ENCODE measurements at regions not wholly inside any gene's neighbourhood (a gene's known extent, or its start where the extent isn't known, plus 50 kb on each side); places are given as distances from the start of the nearest gene placed in this dataset.

GRCh38 chr18:51621113-51621863, 423.8 kb upstream of the MEX3C start (continued):
- TF ChIP-seq HSF1 (IDR thresholded peaks at IDR 0.05; ENCODE audit: low read depth, low read length) (no peak), STAT3 (IDR thresholded peaks at IDR 0.05; ENCODE audit: low read depth, low read length) (no peak), IKZF2 (IDR thresholded peaks at IDR 0.05) (no peak), BCLAF1 (IDR thresholded peaks at IDR 0.05) (no peak), NR2F1 (conservative IDR thresholded peaks at IDR 0.05) (no peak), BACH1 (IDR thresholded peaks at IDR 0.05; ENCODE audit: borderline replicate concordance) (no peak), NFYA (IDR thresholded peaks at IDR 0.05; ENCODE audit: borderline replicate concordance, low read depth, low read length) (no peak)

- intact Hi-C loops (cut with micrococcal nuclease; ENCODE audit: unreplicated experiment): loop anchor here (2.0 to 10.0 kb wide), 5 partner anchors 47 to 1533 kb away; no protein-coding TSS in a partner anchor
- no peak for TF ChIP-seq NFXL1 (IDR thresholded peaks at IDR 0.05; ENCODE audit: borderline replicate concordance)
- TF ChIP-seq PAX5 (IDR thresholded peaks at IDR 0.05; ENCODE audit: borderline replicate concordance, low read depth, low read length): no peak
- no peak for TF ChIP-seq CBX3 (IDR thresholded peaks at IDR 0.05; ENCODE audit: borderline replicate concordance, low read depth)
- TF ChIP-seq RELB (IDR thresholded peaks at IDR 0.05; ENCODE audit: low read depth): no peak
- TF ChIP-seq PBX3 (IDR thresholded peaks at IDR 0.05; ENCODE audit: insufficient replicate concordance, low read depth, low read length): no peak
- no peak for TF ChIP-seq MTA3 (IDR thresholded peaks at IDR 0.05; ENCODE audit: borderline replicate concordance, low read length)
- no peak for TF ChIP-seq BRCA1 (IDR thresholded peaks at IDR 0.05; ENCODE audit: low read depth, low read length)
- no peak for TF ChIP-seq ZNF384 (IDR thresholded peaks at IDR 0.05; ENCODE audit: borderline replicate concordance, low read depth, low read length)
- TF ChIP-seq CREB1 (IDR thresholded peaks at IDR 0.05; ENCODE audit: low read depth): no peak
These were observed 424.3 kb upstream of the MEX3C start for GRCh38 chr18:51621864-51622160.

More at GRCh38 chr18:51621864-51622160, 424.3 kb upstream of the MEX3C start:
- ChIA-PET SMC1A (ENCODE audit: uncharacterized antibody, unreplicated experiment) (interaction anchor here (1.0 to 6.2 kb wide), 10 partner anchors 9 to 1282 kb away, joined by 3 to 38 read pairs (median 4); no protein-coding TSS in a partner anchor), CTCF (interaction anchor here (0.9 to 4.7 kb wide), 24 partner anchors 9 to 1378 kb away, joined by 3 to 53 read pairs (median 5); no protein-coding TSS in a partner anchor), POLR2A (no interaction called here), RAD21 (ENCODE audit: unreplicated experiment) (interaction anchor here (1.0 to 6.6 kb wide), 10 partner anchors 9 to 668 kb away, joined by 3 to 76 read pairs (median 5); no protein-coding TSS in a partner anchor)
- Histone ChIP-seq H4K20me1 (ENCODE audit: control insufficient read depth, insufficient read depth) (no peaks in the 10 kb centered on the region), H3K9me3 (replicated peaks; ENCODE audit: control insufficient read depth, insufficient read depth, low read length) (no peaks in the 10 kb centered on the region), H3K36me3 (ENCODE audit: control insufficient read depth in 2 of 2, insufficient read depth in 2 of 2, low read length in 1 of 2) (no peaks in the 10 kb centered on the region), H3K9ac (ENCODE audit: control insufficient read depth, insufficient read depth, low read length) (no peak overlapping the region), H3K27me3 (replicated peaks in 1 of 2; ENCODE audit: control insufficient read depth in 2 of 2, insufficient read depth in 2 of 2, low read length in 1 of 2) (no peaks in the 10 kb centered on the region), H3K4me1 (ENCODE audit: control insufficient read depth, insufficient read depth, low read length) (no peaks in the 10 kb centered on the region), H2AFZ (ENCODE audit: control insufficient read depth, low read depth, low read length) (no peak overlapping the region), H3K27ac (ENCODE audit: control insufficient read depth, insufficient read depth) (no peak overlapping the region), H3K79me2 (ENCODE audit: control insufficient read depth, insufficient read depth, low read length) (no peaks in the 10 kb centered on the region), H3K4me2 (ENCODE audit: control insufficient read depth, insufficient read depth) (no peak overlapping the region), H3K4me3 (no peak overlapping the region)
- DNase-seq (ENCODE audit: low read depth, low spot score): no peak
- no peak for FAIRE-seq
- no TSS peak for BruUV-seq (replicated peaks)
- ATAC-seq: no peak
- 35% methylated on average over 5 of the region's 5 CpGs for WGBS (ENCODE audit: insufficient coverage, insufficient replicate concordance, low lambda C conversion rate, missing lambda C conversion rate)
- in situ Hi-C loops (cut with MboI): no loop called here

All from GM12878 (cell line).